ENCODE measurements at regions not wholly inside any gene's neighbourhood (a gene's known extent, or its start where the extent isn't known, plus 50 kb on each side); places are given as distances from the start of the nearest gene placed in this dataset.
"Not testable (repeated sequence)": the region's sequence is repeated elsewhere in the genome, so short reads cannot be mapped to it uniquely, and the experiment has no call there.

DNA sequence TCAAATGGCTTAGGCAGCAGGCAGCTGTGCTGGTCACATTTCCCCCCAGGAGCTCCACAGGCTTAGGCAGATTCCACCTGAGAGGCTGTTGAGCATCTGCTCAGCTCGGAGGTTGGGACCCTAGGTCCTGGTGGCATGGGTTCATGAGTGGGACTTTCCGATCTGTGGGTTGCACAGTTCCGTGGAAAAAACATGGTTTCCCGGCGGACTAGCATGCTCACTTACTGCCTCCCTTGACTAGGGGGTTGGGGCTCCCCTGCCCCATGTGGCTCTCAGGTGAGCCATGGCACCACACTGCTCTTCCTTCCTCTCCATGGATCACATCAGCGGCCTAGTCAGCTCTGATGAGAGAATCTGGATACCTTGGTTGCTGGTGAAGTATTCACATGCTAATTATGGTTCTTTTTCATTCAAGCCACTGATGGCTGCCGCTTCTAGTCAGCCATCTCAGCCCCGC is 685.1 kb downstream of the METTL15 start:
- no peak for DNase-seq

- no peak for DNase-seq
Observed at GRCh38 chr11:28792856-28793255, 684.7 kb downstream of the METTL15 start.

DNA sequence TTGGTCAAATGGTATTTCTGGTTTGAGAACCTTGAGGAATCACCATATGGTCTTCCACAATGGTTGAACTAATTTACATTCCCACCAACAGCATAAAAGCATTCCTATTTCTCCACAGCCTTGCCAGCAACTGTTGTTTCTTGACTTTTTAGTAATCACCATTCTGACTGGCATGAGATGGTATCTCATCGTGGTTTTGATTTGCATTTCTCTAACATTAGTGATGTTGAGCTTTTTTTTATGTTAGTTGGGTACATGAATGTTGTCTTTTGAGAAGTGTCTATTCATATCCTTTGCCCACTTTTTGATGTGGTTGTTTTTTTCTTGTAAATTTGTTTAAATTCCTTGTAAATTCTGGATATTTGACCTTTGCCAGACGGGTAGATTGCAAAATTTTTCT is 679.7 kb downstream of the METTL15 start:
- DNase-seq = not testable (repeated sequence)

GRCh38 chr11:28777126-28777525 is 668.9 kb downstream of the METTL15 start:
- DNase-seq = no peak

DNA sequence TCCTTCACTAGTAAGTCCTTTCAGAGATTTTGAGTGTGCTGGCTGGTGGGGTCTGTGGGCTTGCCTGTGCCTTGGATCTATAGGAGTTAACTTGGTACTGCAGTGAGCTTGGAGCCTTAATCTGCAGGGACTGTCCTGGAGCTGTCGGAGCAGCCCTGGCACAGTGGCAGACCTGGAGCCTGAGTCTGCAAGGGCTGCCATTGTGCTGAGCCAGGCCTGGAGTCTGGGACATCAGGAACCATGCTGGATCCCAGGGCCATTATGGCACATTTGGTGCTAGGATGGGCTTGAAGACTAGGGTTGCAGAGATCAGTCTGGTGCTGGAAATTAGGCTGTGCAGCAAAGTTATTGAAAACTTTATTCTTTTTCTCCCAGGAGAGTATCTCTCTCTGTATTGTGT is 665.4 kb downstream of the METTL15 start:
- no peak for DNase-seq

DNA sequence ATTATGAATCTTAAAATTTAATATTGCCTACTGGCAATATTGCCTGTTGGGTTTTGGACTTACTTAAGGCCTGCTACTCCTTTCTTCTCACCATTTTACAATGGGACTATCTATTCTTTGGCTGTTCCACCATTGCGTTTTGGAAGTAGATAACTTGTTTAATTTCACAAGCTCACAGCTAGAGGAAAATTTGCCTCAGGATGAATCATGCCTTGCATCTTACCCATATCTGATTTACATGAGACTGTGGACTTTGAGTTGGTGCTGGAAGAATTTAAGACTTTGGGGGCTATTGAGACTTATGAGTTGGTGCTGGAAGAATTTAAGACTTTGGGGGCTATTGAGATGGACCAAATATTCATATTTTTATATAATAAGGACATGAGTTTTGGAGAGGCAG is 662.6 kb downstream of the METTL15 start:
- DNase-seq = no peak

DNA sequence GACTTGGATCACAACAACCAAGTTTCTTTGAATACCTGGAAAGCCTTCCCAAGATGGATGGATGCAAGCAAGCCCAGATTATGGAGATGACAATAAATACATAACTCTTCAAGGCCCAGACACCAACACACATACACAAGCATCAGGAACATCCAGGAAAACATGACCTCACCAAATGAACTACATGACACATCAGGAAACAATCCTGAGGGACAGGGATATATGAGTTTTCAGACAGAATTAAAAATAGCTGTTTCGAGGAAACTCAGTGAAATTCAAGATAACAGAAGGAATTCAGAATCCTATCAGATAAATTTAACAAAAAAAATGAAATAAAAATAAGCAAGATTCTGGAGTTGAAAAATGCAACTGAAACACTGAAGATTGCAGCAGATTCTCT is 659.4 kb downstream of the METTL15 start:
- DNase-seq = no peak

- DNase-seq = no peak
Observed at GRCh38 chr11:28763876-28764275, 655.7 kb downstream of the METTL15 start.

GRCh38 chr11:28763151-28763550 is 655.0 kb downstream of the METTL15 start:
- DNase-seq = no peak

DNA sequence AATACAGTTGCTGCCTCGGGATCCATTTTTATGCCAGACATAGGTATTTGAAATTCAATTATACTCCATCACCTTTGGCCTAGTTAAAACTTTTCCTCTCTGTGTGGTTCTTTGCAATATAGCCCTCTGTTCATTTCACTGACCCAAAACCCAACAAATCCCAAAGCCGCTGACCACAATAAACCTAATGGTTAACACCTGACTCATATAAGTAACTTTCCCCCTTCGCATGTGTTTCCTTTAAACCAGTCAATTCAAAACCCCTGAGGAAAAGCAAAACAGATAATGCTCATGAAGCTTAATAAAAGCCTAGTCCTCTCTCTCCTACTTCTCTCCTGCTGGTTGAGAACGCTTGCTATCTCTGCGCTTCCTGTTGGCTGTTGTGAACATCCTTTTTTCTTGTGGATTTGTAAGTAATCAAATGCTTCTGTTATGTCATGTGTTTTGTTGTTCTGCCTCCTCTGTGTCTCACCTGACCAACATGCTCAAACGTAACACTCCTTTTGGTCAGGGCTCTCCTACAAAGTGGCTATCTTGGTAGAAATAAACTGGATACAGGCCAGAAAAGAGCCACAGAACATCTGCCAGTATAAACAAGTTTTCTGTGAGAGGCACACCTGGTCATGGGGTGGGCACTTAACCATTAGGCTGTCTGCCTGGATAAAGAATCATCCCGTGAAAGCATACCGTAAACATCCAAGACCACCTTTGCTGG is 652.6 kb downstream of the METTL15 start:
- DNase-seq = no peak

- DNase-seq = no peak
Observed at GRCh38 chr11:28759311-28759710, 651.1 kb downstream of the METTL15 start.

GRCh38 chr11:28757725-28758515 is 649.7 kb downstream of the METTL15 start:
- DNase-seq = no peak

GRCh38 chr11:28756977-28757376 is 648.8 kb downstream of the METTL15 start:
- DNase-seq = no peak

GRCh38 chr11:28743061-28743550 is 634.9 kb downstream of the METTL15 start:
- DNase-seq = no peak

DNA sequence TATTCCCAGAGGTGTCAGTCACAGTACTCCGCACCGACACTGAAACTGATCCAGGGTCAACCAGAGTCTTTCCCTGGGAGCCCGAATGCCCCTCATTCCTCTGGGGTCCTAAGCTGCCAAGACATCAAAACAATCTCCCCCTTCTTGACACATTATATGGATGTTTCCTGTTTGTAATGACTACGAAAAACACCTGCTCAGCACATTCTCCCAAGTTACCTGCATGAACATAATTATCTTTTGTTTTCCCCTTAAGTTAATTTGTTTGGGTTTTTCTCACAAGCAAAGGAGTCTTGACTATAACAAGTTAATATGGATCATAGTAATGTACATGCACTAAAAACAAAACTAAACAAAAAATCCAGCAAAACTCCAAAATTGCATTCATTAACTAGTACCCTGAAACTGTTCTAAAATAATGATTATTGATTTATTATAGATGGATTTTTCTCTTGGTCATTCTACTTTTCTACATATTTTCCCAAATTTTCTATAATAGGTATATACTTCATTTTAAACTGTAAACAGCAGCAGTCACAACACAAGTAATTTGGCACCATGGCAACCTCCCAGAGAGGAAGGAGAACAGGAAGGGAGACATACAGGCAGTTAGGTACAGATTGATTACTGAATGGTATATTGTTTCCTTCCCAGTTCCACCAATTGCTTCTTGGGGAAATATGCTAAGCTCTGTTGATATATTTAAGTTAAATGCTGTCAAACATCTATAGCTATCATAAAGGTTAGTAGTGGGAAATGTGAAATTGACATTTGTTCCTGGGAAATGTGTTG is 631.5 kb downstream of the METTL15 start:
- no peak for DNase-seq

- DNase-seq = no peak
Observed at GRCh38 chr11:28738549-28738948, 630.4 kb downstream of the METTL15 start.

GRCh38 chr11:28736256-28736655 is 628.1 kb downstream of the METTL15 start:
- no peak for DNase-seq

- no peak for DNase-seq
Observed at GRCh38 chr11:28735511-28735910, 627.3 kb downstream of the METTL15 start.

GRCh38 chr11:28730889-28731288 is 622.7 kb downstream of the METTL15 start:
- no peak for DNase-seq

DNA sequence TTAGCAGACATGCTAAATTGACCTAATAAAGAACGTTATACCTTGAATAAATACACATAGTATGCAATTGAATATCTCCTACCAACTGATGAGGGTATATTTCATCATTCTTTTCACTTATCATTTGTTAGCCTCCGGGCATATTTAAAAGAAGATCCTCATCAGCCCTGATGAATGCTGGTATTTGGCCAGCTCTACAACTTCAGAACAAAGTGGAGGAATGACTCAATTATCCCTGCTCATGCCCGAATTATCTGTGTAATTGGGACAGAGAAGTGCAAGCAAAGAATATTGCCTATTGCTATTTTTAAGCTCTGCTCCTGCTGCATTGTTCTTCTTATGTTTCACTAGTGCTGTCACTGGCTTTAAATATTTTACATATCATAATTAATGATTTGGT is 622.1 kb downstream of the METTL15 start:
- no peak for DNase-seq

DNA sequence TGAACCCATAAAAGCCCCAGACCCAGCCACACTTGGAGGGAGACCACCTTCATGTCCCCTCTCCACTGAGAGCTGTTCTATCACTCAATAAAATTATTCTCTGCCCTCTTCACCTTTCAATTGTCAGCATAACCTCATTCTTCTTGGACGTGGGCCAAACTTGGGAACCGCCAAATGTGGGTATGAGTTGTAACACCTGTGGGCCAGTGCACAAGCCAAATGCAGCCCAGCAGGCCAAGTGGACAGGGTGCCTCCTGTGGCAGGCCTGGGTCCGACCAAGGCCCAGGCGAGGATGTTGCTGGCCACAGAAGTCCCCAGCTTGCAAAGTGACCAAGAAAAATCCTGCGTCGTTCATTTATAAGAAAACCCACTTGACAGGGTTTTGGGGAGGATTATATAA is 621.2 kb downstream of the METTL15 start:
- no peak for DNase-seq

- no peak for DNase-seq
Observed at GRCh38 chr11:28728666-28729065, 620.5 kb downstream of the METTL15 start.

- no peak for DNase-seq
Observed at GRCh38 chr11:28727254-28727653, 619.1 kb downstream of the METTL15 start.
